Mesothelial cell of epicardium (in vitro differentiated cells): ENCODE measurements at regions not wholly inside any gene's neighbourhood (a gene's known extent, or its start where the extent isn't known, plus 50 kb on each side); places are given as distances from the start of the nearest gene placed in this dataset.

ENCODE experiments used
- DNase-seq, 2 experiments: peaks; one replicate each; pipeline ENCODE4 v3.0.0; 2021; ENCODE audit warnings: low spot score in 2 of 2; ENCODE audit not compliant: unreplicated experiment in 2 of 2
- H3K27ac Mint-ChIP-seq: 2 replicates; pipeline ENCODE4 v1.8.0; 2021; ENCODE audit warnings: mixed read lengths
- H3K27me3 Mint-ChIP-seq: 2 replicates; pipeline ENCODE4 v1.8.0; 2021; ENCODE audit warnings: low read depth, mixed read lengths
- H3K36me3 Mint-ChIP-seq: 2 replicates; pipeline ENCODE4 v1.8.0; 2021; ENCODE audit warnings: mixed read lengths
- H3K4me1 Mint-ChIP-seq: 2 replicates; pipeline ENCODE4 v1.8.0; 2021; ENCODE audit warnings: mixed read lengths
- H3K4me3 Mint-ChIP-seq: 2 replicates; pipeline ENCODE4 v1.8.0; 2021; ENCODE audit warnings: mild to moderate bottlenecking, moderate library complexity, mixed read lengths
- H3K9me3 Mint-ChIP-seq: 2 replicates; pipeline ENCODE4 v1.8.0; 2021; ENCODE audit warnings: mixed read lengths
- TF ChIP-seq, protein P1 (sequence below): fragments of 200-600 bp; sonication (generic); IDR thresholded peaks from one replicate; pipeline ENCODE4 v1.5.0; 2021; ENCODE audit warnings: antibody characterized with exemption; ENCODE audit not compliant: unreplicated experiment

DNA sequence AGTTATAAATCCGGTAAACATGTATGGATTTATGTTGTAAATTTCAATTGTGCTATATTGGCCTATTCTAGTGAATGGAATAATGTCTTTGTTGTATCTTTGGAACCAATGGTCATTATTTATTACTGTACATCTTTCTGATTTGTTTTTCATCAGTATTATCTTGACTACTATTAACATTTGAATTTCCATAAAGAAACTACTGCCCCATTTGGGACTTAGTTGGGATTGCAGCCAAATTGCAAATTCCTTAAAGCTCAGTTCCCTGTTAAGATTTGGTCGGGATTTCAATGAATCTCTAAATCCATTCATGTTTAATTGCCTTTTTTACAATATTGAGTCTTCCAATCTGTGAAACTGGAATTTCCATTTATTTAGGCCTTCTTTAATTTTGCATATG is 822.4 kb upstream of the CADM2 start:
- H3K4me1 Mint-ChIP-seq: peaks cover 6% of the 10 kb centered on the region
- H3K9me3 Mint-ChIP-seq: no peaks in the 10 kb centered on the region
- no peaks in the 10 kb centered on the region for H3K27me3 Mint-ChIP-seq
- DNase-seq: no peak
- H3K4me3 Mint-ChIP-seq: no peak overlapping the region
- H3K36me3 Mint-ChIP-seq: no peaks in the 10 kb centered on the region
- TF ChIP-seq, protein P1, sequence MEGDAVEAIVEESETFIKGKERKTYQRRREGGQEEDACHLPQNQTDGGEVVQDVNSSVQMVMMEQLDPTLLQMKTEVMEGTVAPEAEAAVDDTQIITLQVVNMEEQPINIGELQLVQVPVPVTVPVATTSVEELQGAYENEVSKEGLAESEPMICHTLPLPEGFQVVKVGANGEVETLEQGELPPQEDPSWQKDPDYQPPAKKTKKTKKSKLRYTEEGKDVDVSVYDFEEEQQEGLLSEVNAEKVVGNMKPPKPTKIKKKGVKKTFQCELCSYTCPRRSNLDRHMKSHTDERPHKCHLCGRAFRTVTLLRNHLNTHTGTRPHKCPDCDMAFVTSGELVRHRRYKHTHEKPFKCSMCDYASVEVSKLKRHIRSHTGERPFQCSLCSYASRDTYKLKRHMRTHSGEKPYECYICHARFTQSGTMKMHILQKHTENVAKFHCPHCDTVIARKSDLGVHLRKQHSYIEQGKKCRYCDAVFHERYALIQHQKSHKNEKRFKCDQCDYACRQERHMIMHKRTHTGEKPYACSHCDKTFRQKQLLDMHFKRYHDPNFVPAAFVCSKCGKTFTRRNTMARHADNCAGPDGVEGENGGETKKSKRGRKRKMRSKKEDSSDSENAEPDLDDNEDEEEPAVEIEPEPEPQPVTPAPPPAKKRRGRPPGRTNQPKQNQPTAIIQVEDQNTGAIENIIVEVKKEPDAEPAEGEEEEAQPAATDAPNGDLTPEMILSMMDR: no peak
- no peak overlapping the region for H3K27ac Mint-ChIP-seq

DNA sequence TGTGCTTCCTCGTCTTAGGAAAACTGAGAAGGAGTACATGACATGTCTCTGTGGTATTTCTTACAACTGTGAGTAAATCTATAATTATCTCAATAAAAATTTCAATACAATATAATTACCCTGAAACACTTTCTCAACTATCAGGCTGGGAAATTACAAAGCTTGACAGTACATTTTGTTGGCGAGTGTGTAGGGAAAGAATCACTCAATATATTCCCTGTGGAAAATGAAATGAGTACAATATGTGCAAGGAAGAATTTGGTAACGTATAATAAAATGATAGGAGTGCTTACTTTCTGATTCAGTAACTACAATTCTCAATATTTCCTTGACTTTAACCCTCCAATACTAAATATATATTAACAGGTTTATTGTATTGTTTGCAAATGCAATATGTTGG is 818.2 kb upstream of the CADM2 start:
- H3K4me1 Mint-ChIP-seq: no peaks in the 10 kb centered on the region
- no peak for DNase-seq
- no peak overlapping the region for H3K4me3 Mint-ChIP-seq
- no peak overlapping the region for H3K27ac Mint-ChIP-seq
- H3K27me3 Mint-ChIP-seq: no peaks in the 10 kb centered on the region
- no peaks in the 10 kb centered on the region for H3K9me3 Mint-ChIP-seq
- H3K36me3 Mint-ChIP-seq: no peaks in the 10 kb centered on the region
- TF ChIP-seq, protein P1: no peak

DNA sequence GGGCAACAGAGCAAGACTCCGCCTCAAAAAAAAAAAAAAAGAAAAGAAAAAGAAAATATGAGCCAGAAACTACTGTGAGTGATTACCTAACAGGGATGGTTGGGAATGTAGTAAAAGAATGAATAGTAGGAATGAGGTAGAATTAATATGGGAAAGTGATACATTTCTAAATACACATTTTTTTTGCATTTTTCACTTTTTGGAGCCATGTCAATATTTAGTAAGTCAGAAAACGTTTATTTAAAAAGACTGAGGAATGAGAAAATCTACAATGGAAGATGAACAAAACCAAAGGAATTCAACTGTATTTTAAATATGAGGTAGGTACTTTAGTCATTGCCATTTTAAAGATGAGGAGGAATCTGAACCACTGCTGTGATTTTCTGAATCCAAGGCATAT is 817.2 kb upstream of the CADM2 start:
- Mint-ChIP-seq H3K27ac (no peak overlapping the region), H3K4me1 (no peaks in the 10 kb centered on the region), H3K27me3 (no peaks in the 10 kb centered on the region), H3K36me3 (no peaks in the 10 kb centered on the region), H3K9me3 (no peaks in the 10 kb centered on the region), H3K4me3 (no peak overlapping the region)
- no peak for DNase-seq
- TF ChIP-seq, protein P1: no peak

GRCh38 chr3:84165328-84165727 is 793.5 kb upstream of the CADM2 start:
- no peak for DNase-seq
- H3K27ac Mint-ChIP-seq: no peak overlapping the region
- no peaks in the 10 kb centered on the region for H3K4me1 Mint-ChIP-seq
- TF ChIP-seq, protein P1: no peak
- no peak overlapping the region for H3K4me3 Mint-ChIP-seq
- H3K27me3 Mint-ChIP-seq: no peaks in the 10 kb centered on the region
- peaks cover 19% of the 10 kb centered on the region for H3K9me3 Mint-ChIP-seq
- no peaks in the 10 kb centered on the region for H3K36me3 Mint-ChIP-seq

DNA sequence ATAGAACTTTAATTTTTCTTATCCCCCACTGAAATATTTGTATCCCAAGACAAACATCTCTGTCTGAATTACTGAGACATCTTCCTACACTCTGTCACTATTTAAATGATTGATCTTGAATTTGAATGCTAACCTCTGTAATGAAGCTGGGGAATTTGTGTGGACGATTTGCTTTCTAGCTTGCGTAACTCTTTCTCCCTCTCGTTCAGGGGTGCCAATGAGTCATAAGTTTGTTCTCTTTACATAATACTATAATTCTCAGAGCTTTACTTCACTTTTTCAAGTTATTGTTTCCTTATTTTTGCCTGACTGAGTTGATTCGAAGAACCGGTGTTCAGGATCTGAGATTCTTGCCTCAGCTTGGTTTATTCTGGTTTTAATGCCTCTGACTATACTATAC is 783.3 kb upstream of the CADM2 start:
- Mint-ChIP-seq H3K27me3 (no peaks in the 10 kb centered on the region), H3K27ac (no peak overlapping the region), H3K36me3 (no peaks in the 10 kb centered on the region), H3K4me3 (no peak overlapping the region), H3K9me3 (peaks cover 38% of the 10 kb centered on the region), H3K4me1 (no peaks in the 10 kb centered on the region)
- TF ChIP-seq, protein P1: no peak
- DNase-seq: no peak

GRCh38 chr3:84184937-84185336 is 773.9 kb upstream of the CADM2 start:
- H3K27me3 Mint-ChIP-seq: no peaks in the 10 kb centered on the region
- no peak overlapping the region for H3K27ac Mint-ChIP-seq
- TF ChIP-seq, protein P1: no peak
- H3K4me3 Mint-ChIP-seq: no peak overlapping the region
- peaks cover 5% of the 10 kb centered on the region for H3K9me3 Mint-ChIP-seq
- no peaks in the 10 kb centered on the region for H3K36me3 Mint-ChIP-seq
- no peak for DNase-seq
- H3K4me1 Mint-ChIP-seq: peaks cover 3% of the 10 kb centered on the region
